ENCODE measurements at regions not wholly inside any gene's neighbourhood (a gene's known extent, or its start where the extent isn't known, plus 50 kb on each side); places are given as distances from the start of the nearest gene placed in this dataset.

DNA sequence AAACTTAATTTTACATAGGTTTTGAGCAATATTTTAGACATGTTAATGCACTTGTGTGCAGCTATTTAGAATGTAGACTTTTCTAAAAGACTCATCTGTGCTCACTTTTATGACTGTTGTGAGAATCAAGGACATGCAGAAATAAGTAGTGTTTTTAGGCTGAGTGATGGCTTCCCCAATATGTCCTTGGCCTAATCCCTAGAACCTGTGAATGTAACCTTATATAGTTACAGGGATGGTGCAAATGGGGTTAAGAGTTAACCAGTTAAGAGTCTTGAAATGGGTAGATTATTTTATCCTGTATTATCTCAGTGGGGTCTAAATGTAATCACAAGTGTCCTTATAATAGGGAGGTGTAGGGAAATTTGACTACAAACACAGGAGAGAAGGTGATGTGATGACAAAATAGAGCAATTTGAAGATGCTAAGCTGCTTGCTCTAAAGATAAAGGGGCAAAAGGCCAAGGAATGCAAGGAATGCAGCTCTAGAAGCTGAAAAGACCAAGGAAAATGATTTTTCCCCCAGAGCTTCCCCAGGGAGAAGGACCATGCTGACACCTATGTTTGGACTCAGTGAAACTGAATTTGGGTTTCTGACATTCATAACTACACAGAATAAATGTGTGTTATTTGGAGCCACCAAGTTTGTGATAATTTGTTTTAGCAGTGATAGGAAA is 298.0 kb upstream of the PAPPA start:
- TF ChIP-seq EZH2phosphoT487 (IDR thresholded peaks at IDR 0.05; ENCODE audit: borderline replicate concordance), result no peak
- TF ChIP-seq CTCF (conservative IDR thresholded peaks at IDR 0.05; ENCODE audit: low read length), result no peak

Measured in Loucy (cell line).